CD4-positive, alpha-beta T cell treated with Interleukin-17A for 1 hour (primary cell): ENCODE measurements at regions not wholly inside any gene's neighbourhood (a gene's known extent, or its start where the extent isn't known, plus 50 kb on each side); places are given as distances from the start of the nearest gene placed in this dataset.
"Not testable (repeated sequence)": the region's sequence is repeated elsewhere in the genome, so short reads cannot be mapped to it uniquely, and the experiment has no call there.

Experiments used
- DNase-seq: peaks from one replicate; pipeline ENCODE4 v3.0.0-alpha.2; 2020

DNA sequence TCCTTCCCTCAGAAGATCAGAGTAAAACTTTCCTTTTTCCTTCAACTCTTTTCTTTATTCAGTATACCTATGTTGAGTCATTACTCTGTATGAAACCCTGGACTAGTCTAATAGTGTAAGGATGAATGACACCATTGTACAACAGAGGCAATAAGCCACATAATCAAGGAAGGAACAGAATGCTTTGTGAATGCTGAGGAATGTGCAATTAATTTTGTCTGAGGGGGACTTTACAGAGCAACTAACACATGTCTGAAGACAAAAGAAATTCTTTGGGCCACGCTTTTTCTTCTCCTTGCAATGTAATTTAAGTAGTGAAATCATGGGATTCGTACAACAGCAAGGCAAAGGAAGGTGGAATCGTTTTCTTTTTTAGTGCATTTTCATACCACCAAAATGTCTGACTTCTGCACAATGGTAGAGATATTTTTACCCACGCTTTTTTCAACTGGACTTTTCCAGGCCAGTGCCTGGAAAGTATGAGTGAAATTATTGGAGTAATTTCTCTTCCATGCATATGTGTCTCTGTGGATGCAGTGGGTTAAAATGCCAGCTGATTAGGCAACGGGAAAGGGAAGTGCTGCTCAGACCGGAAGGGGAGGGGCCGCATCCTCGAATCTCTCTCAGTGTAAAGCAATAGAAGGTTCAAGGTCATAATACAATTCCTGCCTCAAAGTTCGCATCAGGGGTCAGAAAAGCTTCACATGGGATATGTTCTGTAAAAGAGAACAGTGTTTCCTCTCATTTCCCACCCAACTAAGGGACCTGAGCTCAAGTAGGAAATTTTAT, 89.9 kb upstream of the MTHFD1L start:
- DNase-seq: no peak

DNA sequence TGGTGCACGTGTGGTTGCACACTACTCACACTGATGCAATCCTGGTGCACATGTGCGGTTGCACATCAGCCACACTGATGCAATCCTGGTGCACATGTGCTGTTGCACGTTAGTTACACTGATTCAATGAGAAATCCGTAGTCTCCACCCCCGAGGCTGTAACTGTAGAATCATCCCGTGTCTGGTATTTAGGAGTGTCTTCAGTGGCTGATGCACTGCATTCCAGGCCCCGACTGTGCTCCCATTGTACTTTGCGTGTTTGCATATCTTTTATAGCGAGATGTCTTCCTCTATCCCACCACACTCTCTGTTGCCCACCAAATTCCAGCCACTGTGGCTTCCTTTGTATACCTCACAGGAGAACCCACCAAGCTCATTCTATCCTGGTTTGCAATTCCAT, 87.8 kb upstream of the MTHFD1L start:
- no peak for DNase-seq

GRCh38 chr6:150783813-150784212, 81.7 kb upstream of the MTHFD1L start:
- no peak for DNase-seq

- DNase-seq: no peak
Observed at GRCh38 chr6:150787429-150787828, 78.1 kb upstream of the MTHFD1L start.

GRCh38 chr6:150788089-150788488, 77.4 kb upstream of the MTHFD1L start:
- DNase-seq: no peak

GRCh38 chr6:150789906-150790305, 75.6 kb upstream of the MTHFD1L start:
- not testable (repeated sequence) for DNase-seq

- no peak for DNase-seq
Observed at GRCh38 chr6:150791717-150792116, 73.8 kb upstream of the MTHFD1L start.

DNA sequence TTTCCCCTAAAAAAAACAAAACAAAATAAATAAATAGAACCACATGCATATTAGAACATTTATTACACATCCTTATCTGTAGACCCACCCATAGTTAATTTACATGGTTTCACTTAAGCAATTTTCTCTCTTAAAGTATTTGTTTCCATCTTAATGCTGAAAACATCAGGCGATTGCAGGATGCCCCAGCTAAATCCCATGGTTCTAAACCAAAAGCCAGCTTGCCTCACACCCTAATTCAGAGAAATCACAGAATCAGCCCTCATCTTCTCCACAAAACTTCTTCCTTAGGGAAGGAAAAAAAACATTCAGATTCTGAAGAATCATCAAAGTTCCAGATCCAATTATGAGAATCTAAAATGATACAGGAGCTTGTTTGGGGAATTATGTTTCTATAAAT, 67.6 kb upstream of the MTHFD1L start:
- DNase-seq: no peak

GRCh38 chr6:150799276-150799805, 66.2 kb upstream of the MTHFD1L start:
- DNase-seq: no peak

- DNase-seq: no peak
Observed at GRCh38 chr6:150800674-150801314, 64.7 kb upstream of the MTHFD1L start.

DNA sequence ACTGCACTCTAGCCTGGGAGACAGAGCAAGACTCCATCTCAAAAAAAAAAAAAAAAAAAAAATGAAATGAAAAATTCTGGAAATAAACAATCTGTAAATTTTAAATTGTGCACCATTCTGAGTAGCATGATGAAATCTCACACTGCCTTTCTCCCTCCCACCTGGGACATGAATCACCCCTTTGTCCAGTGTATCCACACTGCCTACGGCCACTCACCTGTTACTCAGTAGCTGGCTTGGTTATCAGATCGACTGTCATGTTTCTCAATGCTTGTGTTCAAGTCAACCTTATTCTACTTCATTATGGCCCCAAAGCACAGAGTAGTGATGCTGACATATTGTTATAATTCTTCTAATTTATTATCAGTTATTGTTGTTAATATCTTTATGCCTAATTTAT, 58.7 kb upstream of the MTHFD1L start:
- no peak for DNase-seq

DNA sequence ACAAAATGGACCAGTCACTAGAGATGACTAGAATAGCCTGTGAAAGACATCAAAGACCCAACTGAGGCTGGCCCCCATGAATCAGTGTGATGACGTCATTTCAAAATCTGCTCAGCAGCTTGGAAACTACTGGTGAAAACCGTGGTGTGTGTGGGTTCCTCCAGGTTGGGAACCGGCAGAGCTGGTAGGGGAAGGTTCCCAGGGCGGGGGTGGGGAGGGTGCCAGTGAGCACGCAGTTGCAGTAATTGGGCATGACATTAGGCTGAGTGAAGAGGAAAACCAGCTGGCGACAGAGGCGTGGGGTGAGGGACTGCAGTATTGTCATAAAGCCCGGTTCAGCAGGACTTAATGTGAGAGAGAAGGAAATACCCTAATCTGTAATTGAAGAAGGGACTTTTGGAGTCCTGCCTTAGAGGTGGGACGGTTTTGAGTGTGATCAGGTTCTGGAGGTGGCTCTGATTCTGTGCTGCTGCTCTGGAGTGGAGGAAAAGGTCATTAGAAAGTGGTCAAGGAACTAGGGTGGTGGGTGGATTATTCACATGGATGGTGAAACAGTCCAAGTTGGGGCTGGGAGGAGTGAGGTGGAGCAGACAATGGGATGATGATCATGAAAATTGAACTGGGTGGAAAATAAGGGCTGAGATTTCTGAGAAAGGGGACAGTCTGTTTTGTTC, 52.0 kb upstream of the MTHFD1L start:
- DNase-seq: no peak

DNA sequence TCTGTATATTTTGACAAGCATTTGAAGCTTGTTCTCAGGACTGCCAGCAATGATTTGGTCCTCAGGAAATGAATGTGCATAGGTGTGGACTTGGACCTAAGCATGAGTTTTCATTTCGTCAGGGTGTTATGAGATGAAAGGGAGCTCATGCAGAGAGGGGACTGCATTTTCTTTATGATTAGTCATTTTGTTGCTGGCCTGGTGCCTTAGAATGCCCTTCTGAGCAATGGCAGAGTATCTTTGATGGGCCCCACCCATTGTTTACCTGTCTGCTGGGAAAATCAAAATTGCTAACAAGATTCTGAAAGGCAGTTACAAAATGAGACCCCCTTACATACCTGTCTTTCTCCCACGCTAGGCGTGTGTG, 51.5 kb upstream of the MTHFD1L start:
- DNase-seq: no peak
